BLaER1 treated with 17β-estradiol and CSF1 and Interleukin-3, amounts not matched to agents 10 nM and 100 nM (cell line): ENCODE measurements at regions not wholly inside any gene's neighbourhood (a gene's known extent, or its start where the extent isn't known, plus 50 kb on each side); places are given as distances from the start of the nearest gene placed in this dataset.

Experiments used
- H3K27ac ChIP-seq, 11 experiments: shearing (Covaris generic); formaldehyde crosslinking; 2 replicates each; pipeline ENCODE4 v1.8.1; 2022
- H3K27me3 ChIP-seq, 11 experiments: shearing (Covaris generic); formaldehyde crosslinking; 2 replicates each; pipeline ENCODE4 v1.8.1; 2022
- H3K36me3 ChIP-seq, 11 experiments: shearing (Covaris generic); formaldehyde crosslinking; 2 replicates each; pipeline ENCODE4 v1.8.1; 2022
- H3K4me1 ChIP-seq, 10 experiments: shearing (Covaris generic); formaldehyde crosslinking; 2 replicates each; pipeline ENCODE4 v1.8.1; 2022
- H3K4me2 ChIP-seq, 11 experiments: shearing (Covaris generic); formaldehyde crosslinking; 2 replicates each; pipeline ENCODE4 v1.8.1; 2022
- H3K4me3 ChIP-seq, 10 experiments: shearing (Covaris generic); formaldehyde crosslinking; 2 replicates each; pipeline ENCODE4 v1.8.1; 2022
- H3K9ac ChIP-seq, 11 experiments: shearing (Covaris generic); formaldehyde crosslinking; 2 replicates each; pipeline ENCODE4 v1.8.1; 2022
- H3K9me3 ChIP-seq, 11 experiments: shearing (Covaris generic); formaldehyde crosslinking; replicated peaks in 1 of 11; 2 replicates each; pipeline ENCODE4 v1.8.1; 2022
- H4K20me1 ChIP-seq, 11 experiments: shearing (Covaris generic); formaldehyde crosslinking; 2 replicates each; pipeline ENCODE4 v1.8.1; 2022
- Cebpa-rat ChIP-seq, 11 experiments: shearing (Covaris generic); IDR thresholded peaks; 2 replicates each; pipeline ENCODE4 v1.8.1; 2022

DNA sequence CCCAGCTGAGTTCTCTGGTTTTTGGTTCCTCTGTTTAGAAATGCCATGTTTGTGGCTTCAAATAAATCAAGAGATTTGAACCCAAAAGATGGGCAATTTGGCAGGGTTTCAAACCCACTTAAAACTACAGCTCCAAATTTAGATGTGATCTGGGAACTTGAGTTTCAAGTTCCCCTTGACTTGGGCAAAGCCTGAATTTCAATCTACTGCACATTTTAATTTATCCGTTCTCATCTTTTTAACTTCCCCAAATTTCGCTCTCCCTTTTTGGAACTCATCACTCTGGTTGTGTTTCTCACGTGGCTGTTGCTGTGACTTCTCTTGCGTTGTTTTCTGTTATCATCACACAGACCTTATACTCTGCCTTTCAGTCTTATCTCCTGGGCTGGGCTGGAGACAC, 230.9 kb downstream of the CDC5L start:
- Histone ChIP-seq H3K27ac (peak overlapping the region in 7 of 11 experiments; percentile 9 to 68 (median 32); a peak in 10 of 22 replicates), H3K36me3 (no peaks in the 10 kb centered on the region), H4K20me1 (peaks cover 0 to 10% (median 0%) of the 10 kb centered on the region in 11 experiments; a peak in 2 of 22 replicates), H3K9me3 (no peaks in the 10 kb centered on the region; a peak in 1 of 22 replicates), H3K4me3 (no peak overlapping the region), H3K9ac (peak overlapping the region in 2 of 11 experiments; percentile 10 to 32; a peak in 4 of 22 replicates), H3K27me3 (peaks cover 0 to 70% (median 0%) of the 10 kb centered on the region in 11 experiments; a peak in 6 of 22 replicates), H3K4me2 (peak overlapping the region; percentile 74 to 87 (median 83)), H3K4me1 (peaks cover 61 to 79% (median 75%) of the 10 kb centered on the region in 10 experiments)
- TF ChIP-seq Cebpa-rat (IDR thresholded peaks at IDR 0.05), result no peak

DNA sequence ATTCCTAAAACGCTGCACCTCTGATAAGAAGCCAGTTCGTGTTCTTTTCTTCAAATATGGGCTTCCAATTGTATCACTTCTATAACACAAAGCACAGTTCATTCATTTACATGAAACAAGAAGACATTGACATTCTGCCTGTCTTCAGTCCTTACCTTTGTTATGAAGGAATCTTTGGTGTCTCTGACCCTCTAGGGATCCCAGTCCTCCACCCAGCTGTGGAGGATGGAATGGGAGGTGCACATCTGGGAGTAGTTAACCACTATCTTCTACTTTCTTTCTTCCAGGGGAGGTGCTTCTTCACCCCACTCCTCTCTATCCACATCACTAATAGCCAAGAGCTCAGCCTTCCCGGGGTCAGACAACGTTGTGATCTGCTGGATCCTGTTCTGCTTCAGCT, 233.4 kb downstream of the CDC5L start:
- H4K20me1 ChIP-seq, result peaks cover 0 to 10% (median 0%) of the 10 kb centered on the region in 11 experiments; a peak in 2 of 22 replicates
- no peak overlapping the region for H3K9ac ChIP-seq
- H3K4me2 ChIP-seq, result peak overlapping the region in 9 of 11 experiments; percentile 42 to 87 (median 79); a peak in 14 of 22 replicates
- peaks cover 0 to 67% (median 0%) of the 10 kb centered on the region in 11 experiments; a peak in 6 of 22 replicates for H3K27me3 ChIP-seq
- no peaks in the 10 kb centered on the region for H3K36me3 ChIP-seq
- no peak overlapping the region for H3K27ac ChIP-seq
- no peak overlapping the region for H3K4me3 ChIP-seq
- H3K4me1 ChIP-seq, result peaks cover 76 to 100% (median 99%) of the 10 kb centered on the region in 10 experiments
- H3K9me3 ChIP-seq, result no peaks in the 10 kb centered on the region
- no peak for TF ChIP-seq Cebpa-rat (IDR thresholded peaks at IDR 0.05)

DNA sequence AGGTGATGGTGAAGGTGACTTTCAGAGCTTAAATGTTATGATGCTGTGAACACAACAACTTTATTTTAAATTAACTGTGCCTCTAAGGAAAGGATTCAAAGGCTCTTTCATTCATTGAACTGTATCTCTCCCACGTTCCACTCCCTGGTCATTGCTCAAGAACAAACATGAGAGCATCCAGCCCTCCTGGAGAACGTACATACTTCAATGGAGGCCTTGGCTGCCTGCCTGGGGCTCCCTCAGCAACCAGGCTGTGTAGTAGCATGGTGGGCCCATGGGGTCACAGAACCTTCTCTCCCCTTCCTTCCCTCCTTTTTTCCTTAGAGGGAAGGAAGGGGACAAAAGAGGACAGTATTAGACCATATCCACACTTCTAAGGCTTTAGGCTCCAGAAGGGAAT, 234.3 kb downstream of the CDC5L start:
- peak overlapping the region; percentile 66 to 90 (median 82); a peak in 21 of 22 replicates for H3K4me2 ChIP-seq
- 0 out of 22 replicates have a peak overlapping the region, but pooled peaks of 1 of the 11 experiments have one; percentile 17 for H3K27ac ChIP-seq
- H4K20me1 ChIP-seq, result peaks cover 0 to 10% (median 0%) of the 10 kb centered on the region in 11 experiments; a peak in 3 of 22 replicates
- H3K27me3 ChIP-seq, result peaks cover 0 to 58% (median 0%) of the 10 kb centered on the region in 11 experiments; a peak in 6 of 22 replicates
- H3K36me3 ChIP-seq, result no peaks in the 10 kb centered on the region
- H3K9me3 ChIP-seq, result no peaks in the 10 kb centered on the region
- no peak overlapping the region for H3K9ac ChIP-seq
- no peak for TF ChIP-seq Cebpa-rat (IDR thresholded peaks at IDR 0.05)
- H3K4me1 ChIP-seq, result peaks cover 77 to 100% (median 99%) of the 10 kb centered on the region in 10 experiments
- no peak overlapping the region; a peak in 1 of 20 replicates for H3K4me3 ChIP-seq

DNA sequence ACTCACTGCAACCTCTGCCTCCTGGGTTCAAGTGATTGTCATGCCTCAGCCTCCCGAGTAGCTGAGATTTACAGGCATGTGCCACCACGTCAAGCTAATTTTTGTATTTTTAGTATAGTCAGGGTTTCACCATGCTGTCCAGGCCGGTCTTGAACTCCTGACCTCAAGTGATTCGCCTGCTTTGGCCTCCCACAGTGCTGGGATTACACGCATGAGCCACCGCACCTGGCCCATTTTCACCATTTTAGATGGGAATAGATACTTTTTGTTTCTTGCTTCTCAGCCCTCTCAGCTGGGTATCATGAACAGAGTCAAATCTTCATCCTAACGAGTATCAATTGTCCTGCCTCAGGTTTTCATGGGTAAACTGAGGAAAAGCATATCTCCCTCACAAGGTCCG, 235.0 kb downstream of the CDC5L start:
- H3K4me1 ChIP-seq, result peaks cover 77 to 100% (median 99%) of the 10 kb centered on the region in 10 experiments

DNA sequence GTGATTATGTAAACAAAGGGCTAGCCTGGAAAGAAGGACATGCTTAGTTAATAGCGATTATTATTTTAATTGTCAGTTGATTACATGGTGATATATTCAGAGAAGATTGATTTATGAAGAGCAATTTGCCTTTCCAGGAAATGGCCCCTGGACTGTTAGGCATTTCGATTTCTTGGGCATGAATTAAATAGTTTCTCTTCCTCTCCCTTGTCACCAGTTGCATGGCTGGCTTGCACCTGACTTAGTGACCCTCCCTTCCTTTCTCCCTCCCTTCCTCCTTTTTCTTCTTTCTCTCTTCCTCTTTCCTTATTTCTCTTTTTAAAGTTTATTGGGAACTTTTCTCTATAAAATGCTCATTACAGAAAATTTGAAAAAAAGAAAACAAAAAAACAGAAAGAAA, 235.4 kb downstream of the CDC5L start:
- TF ChIP-seq Cebpa-rat (IDR thresholded peaks at IDR 0.05), result no peak
- H3K4me1 ChIP-seq, result peaks cover 77 to 100% (median 99%) of the 10 kb centered on the region in 10 experiments
- no peaks in the 10 kb centered on the region for H3K36me3 ChIP-seq
- peak overlapping the region in 1 of 11 experiments; percentile 15; a peak in 1 of 22 replicates for H3K9ac ChIP-seq
- no peak overlapping the region for H3K4me3 ChIP-seq
- peaks cover 0 to 47% (median 0%) of the 10 kb centered on the region in 11 experiments; a peak in 6 of 22 replicates for H3K27me3 ChIP-seq
- H3K4me2 ChIP-seq, result peak overlapping the region; percentile 66 to 90 (median 82)
- H3K9me3 ChIP-seq, result no peaks in the 10 kb centered on the region
- peak overlapping the region in 1 of 11 experiments; percentile 45; a peak in 1 of 22 replicates for H3K27ac ChIP-seq
- peaks cover 0 to 7% (median 0%) of the 10 kb centered on the region in 11 experiments; a peak in 3 of 22 replicates for H4K20me1 ChIP-seq

More for the DNA sequence above, 235.0 kb downstream of the CDC5L start:
- Histone ChIP-seq H3K9me3 (no peaks in the 10 kb centered on the region), H3K4me3 (no peak overlapping the region), H3K36me3 (no peaks in the 10 kb centered on the region), H3K9ac (peak overlapping the region in 1 of 11 experiments; percentile 15; a peak in 1 of 22 replicates), H4K20me1 (peaks cover 0 to 10% (median 0%) of the 10 kb centered on the region in 11 experiments; a peak in 3 of 22 replicates), H3K27me3 (peaks cover 0 to 51% (median 0%) of the 10 kb centered on the region in 11 experiments; a peak in 6 of 22 replicates), H3K4me2 (peak overlapping the region; percentile 66 to 90 (median 82)), H3K27ac (peak overlapping the region in 1 of 11 experiments; percentile 45; a peak in 1 of 22 replicates)
- TF ChIP-seq Cebpa-rat (IDR thresholded peaks at IDR 0.05), result no peak

DNA sequence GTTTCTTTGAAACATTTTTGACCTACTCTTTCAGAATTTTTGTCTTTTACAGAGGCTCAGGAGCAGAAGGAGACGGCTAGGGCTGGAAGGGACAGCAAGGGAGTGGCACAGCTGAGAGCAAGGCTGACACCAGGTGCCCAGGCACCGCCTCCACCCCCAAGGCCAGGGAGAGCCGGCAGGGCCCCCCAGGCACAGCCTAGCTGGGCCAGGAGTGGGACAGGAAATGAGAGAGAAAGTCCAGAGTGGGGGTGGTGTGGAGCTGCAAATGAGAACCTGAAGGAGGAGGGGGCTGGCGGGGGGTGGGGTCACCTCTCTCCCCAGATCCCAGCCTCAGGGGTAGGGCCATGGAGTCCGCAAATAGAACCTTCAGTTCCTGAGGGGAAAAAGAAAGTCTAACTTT, 236.7 kb downstream of the CDC5L start:
- Histone ChIP-seq H4K20me1 (no peaks in the 10 kb centered on the region; a peak in 2 of 22 replicates), H3K9me3 (no peaks in the 10 kb centered on the region), H3K4me3 (peak overlapping the region in 2 of 10 experiments; percentile 1 to 7; a peak in 2 of 20 replicates), H3K9ac (peak overlapping the region in 3 of 11 experiments; percentile 2 to 41 (median 11); a peak in 4 of 22 replicates), H3K27me3 (peaks cover 0 to 44% (median 0%) of the 10 kb centered on the region in 11 experiments; a peak in 6 of 22 replicates), H3K27ac (peak overlapping the region in 2 of 11 experiments; percentile 3 to 19; a peak in 3 of 22 replicates), H3K4me1 (peaks cover 65 to 95% (median 89%) of the 10 kb centered on the region in 10 experiments), H3K4me2 (peak overlapping the region; percentile 66 to 90 (median 80)), H3K36me3 (no peaks in the 10 kb centered on the region)
- TF ChIP-seq Cebpa-rat (IDR thresholded peaks at IDR 0.05), result no peak

DNA sequence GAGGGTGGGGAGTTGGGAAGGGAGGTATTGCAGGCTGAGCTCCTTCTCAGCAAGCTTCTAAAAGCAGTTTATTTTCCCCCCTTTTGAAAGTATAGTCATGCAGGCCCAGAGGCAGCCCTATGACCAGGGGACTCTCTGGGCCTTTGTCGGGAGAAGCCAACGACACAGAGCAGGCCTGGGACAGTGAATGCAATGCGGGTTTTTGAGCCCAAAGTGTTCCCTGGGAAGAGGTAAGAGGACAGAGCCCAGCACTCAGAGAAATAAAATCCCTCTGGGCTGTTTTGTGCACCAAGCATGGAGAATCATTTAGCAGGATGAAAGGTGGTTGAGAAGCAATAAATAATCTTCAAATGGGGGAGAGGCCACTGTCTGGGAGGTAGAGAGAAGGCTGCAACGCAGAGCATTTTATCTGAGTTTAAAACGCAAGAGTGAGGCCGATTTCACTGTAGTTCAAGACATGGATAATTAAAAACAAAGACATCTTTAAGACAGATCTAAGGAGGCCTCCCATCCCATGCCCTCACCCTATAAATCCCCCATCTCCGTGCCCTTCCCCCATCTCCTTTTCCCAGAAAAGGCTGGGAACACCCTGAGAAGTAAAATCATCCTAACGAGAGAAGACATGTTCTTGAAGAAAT, 237.5 kb downstream of the CDC5L start:
- Histone ChIP-seq H3K27ac (0 out of 22 replicates have a peak overlapping the region, but pooled peaks of 1 of the 11 experiments have one; percentile 4), H3K36me3 (no peaks in the 10 kb centered on the region), H4K20me1 (no peaks in the 10 kb centered on the region; a peak in 2 of 22 replicates), H3K27me3 (peaks cover 0 to 40% (median 0%) of the 10 kb centered on the region in 11 experiments; a peak in 6 of 22 replicates), H3K4me1 (peaks cover 57 to 93% (median 88%) of the 10 kb centered on the region in 10 experiments), H3K9ac (peak overlapping the region in 4 of 11 experiments; percentile 2 to 41 (median 8); a peak in 2 of 22 replicates), H3K4me3 (no peak overlapping the region), H3K9me3 (no peaks in the 10 kb centered on the region), H3K4me2 (peak overlapping the region in 10 of 11 experiments; percentile 2 to 87 (median 80); a peak in 18 of 22 replicates)
- TF ChIP-seq Cebpa-rat (IDR thresholded peaks at IDR 0.05), result no peak

DNA sequence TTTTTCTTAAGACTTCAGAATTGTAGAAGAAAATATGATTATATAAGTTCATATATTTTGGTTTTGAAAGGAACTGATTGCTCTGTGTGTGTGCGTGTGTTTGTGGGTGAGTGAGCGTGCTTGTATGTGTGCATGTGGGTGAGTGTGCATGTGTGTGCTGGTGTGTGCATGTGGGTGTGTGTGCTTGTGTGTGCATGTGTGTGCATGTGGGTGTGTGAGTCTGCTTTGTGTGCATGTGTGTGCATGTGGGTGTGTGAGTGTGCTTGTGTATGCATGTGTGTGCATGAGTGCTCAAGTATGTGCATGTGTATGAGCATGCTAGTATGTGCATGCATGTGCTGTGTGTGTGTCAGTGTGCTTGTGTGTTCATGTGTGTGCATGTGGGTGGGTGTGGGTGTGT, 238.5 kb downstream of the CDC5L start:
- peaks cover 56 to 93% (median 87%) of the 10 kb centered on the region in 10 experiments for H3K4me1 ChIP-seq
- H3K9ac ChIP-seq, result no peak overlapping the region
- no peak overlapping the region for H3K27ac ChIP-seq
- no peaks in the 10 kb centered on the region; a peak in 2 of 22 replicates for H4K20me1 ChIP-seq
- H3K4me2 ChIP-seq, result peak overlapping the region in 8 of 11 experiments; percentile 66 to 87 (median 77); a peak in 14 of 22 replicates
- TF ChIP-seq Cebpa-rat (IDR thresholded peaks at IDR 0.05), result no peak
- H3K4me3 ChIP-seq, result no peak overlapping the region
- H3K9me3 ChIP-seq, result no peaks in the 10 kb centered on the region
- H3K36me3 ChIP-seq, result no peaks in the 10 kb centered on the region
- peaks cover 0 to 33% (median 0%) of the 10 kb centered on the region in 11 experiments; a peak in 6 of 22 replicates for H3K27me3 ChIP-seq
